HEK293 (cell line): ENCODE measurements at regions not wholly inside any gene's neighbourhood (a gene's known extent, or its start where the extent isn't known, plus 50 kb on each side); places are given as distances from the start of the nearest gene placed in this dataset.

Experiments used
- KLF16 ChIP-seq: fragments of 450-650 bp; formaldehyde crosslinking; IDR thresholded peaks from 2 replicates; pipeline ENCODE4 v1.5.1; 2017; ENCODE audit warnings: missing biosample characterization, missing genetic modification characterization
- SP7 ChIP-seq: fragments of 450-650 bp; formaldehyde crosslinking; IDR thresholded peaks from 2 replicates; pipeline ENCODE4 v1.5.1; 2016; ENCODE audit warnings: missing biosample characterization, missing genetic modification characterization
- YY1 ChIP-seq: fragments of 450-650 bp; formaldehyde crosslinking; IDR thresholded peaks from 2 replicates; pipeline ENCODE4 v1.5.1; 2018; ENCODE audit warnings: missing biosample characterization, missing genetic modification characterization
- ZBTB11 ChIP-seq: fragments of 450-650 bp; formaldehyde crosslinking; conservative IDR thresholded peaks from 2 replicates; pipeline ENCODE4 v1.5.1; 2016; ENCODE audit warnings: low read depth, missing biosample characterization, missing genetic modification characterization
- ZNF169 ChIP-seq: fragments of 450-650 bp; formaldehyde crosslinking; IDR thresholded peaks from 2 replicates; pipeline ENCODE4 v1.5.1; 2016; ENCODE audit warnings: missing biosample characterization, missing genetic modification characterization
- ZNF202 ChIP-seq: fragments of 450-650 bp; formaldehyde crosslinking; IDR thresholded peaks from 2 replicates; pipeline ENCODE4 v1.5.1; 2016; ENCODE audit warnings: missing biosample characterization, missing genetic modification characterization, borderline replicate concordance
- ZNF626 ChIP-seq: fragments of 450-650 bp; sonication (Bioruptor Pico); formaldehyde crosslinking; IDR thresholded peaks from 2 replicates; pipeline ENCODE4 v1.5.1; 2018; ENCODE audit warnings: missing biosample characterization, missing genetic modification characterization, inconsistent platforms
- ZNF639 ChIP-seq: fragments of 450-650 bp; formaldehyde crosslinking; IDR thresholded peaks from 2 replicates; pipeline ENCODE4 v1.5.1; 2016; ENCODE audit warnings: missing biosample characterization, missing genetic modification characterization
- ZNF670 ChIP-seq: fragments of 450-650 bp; formaldehyde crosslinking; IDR thresholded peaks from 2 replicates; pipeline ENCODE4 v1.5.1; 2016; ENCODE audit warnings: missing biosample characterization, missing genetic modification characterization, low read depth
- ZNF837 ChIP-seq: fragments of 450-650 bp; formaldehyde crosslinking; IDR thresholded peaks from 2 replicates; pipeline ENCODE4 v1.5.1; 2016; ENCODE audit warnings: missing biosample characterization, missing genetic modification characterization
- TF ChIP-seq, protein P1 (sequence below): fragments of 450-650 bp; formaldehyde crosslinking; IDR thresholded peaks from 2 replicates; pipeline ENCODE4 v1.5.1; 2016; ENCODE audit warnings: missing biosample characterization, missing genetic modification characterization
- TF ChIP-seq, protein P2 (sequence below): fragments of 450-650 bp; formaldehyde crosslinking; IDR thresholded peaks from 2 replicates; pipeline ENCODE4 v1.5.1; 2016; ENCODE audit warnings: missing biosample characterization, missing genetic modification characterization

DNA sequence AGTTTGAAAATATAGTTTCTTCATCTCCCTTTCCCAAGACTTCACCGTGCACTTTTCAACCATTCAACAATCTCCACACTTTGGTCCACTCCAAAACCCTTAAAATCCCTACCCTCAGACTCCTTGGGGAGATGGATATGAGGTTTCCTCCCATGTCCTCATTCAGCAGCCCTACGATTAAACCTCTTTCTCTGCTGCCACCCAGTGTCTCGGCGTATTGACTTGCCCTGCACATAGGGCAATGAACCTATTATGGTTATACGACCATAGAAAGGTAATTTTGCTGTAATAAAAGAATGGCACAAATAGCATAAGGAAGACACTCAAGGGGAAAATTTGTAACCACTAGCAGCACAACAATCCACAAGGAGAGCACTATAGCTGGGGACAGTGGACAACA lies 803.5 kb downstream of the TLE1 start:
- TF ChIP-seq, protein P1, sequence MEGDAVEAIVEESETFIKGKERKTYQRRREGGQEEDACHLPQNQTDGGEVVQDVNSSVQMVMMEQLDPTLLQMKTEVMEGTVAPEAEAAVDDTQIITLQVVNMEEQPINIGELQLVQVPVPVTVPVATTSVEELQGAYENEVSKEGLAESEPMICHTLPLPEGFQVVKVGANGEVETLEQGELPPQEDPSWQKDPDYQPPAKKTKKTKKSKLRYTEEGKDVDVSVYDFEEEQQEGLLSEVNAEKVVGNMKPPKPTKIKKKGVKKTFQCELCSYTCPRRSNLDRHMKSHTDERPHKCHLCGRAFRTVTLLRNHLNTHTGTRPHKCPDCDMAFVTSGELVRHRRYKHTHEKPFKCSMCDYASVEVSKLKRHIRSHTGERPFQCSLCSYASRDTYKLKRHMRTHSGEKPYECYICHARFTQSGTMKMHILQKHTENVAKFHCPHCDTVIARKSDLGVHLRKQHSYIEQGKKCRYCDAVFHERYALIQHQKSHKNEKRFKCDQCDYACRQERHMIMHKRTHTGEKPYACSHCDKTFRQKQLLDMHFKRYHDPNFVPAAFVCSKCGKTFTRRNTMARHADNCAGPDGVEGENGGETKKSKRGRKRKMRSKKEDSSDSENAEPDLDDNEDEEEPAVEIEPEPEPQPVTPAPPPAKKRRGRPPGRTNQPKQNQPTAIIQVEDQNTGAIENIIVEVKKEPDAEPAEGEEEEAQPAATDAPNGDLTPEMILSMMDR (tag by site-specific recombination), result no peak
- no peak for TF ChIP-seq ZNF202 (tag by site-specific recombination)
- TF ChIP-seq, protein P2, sequence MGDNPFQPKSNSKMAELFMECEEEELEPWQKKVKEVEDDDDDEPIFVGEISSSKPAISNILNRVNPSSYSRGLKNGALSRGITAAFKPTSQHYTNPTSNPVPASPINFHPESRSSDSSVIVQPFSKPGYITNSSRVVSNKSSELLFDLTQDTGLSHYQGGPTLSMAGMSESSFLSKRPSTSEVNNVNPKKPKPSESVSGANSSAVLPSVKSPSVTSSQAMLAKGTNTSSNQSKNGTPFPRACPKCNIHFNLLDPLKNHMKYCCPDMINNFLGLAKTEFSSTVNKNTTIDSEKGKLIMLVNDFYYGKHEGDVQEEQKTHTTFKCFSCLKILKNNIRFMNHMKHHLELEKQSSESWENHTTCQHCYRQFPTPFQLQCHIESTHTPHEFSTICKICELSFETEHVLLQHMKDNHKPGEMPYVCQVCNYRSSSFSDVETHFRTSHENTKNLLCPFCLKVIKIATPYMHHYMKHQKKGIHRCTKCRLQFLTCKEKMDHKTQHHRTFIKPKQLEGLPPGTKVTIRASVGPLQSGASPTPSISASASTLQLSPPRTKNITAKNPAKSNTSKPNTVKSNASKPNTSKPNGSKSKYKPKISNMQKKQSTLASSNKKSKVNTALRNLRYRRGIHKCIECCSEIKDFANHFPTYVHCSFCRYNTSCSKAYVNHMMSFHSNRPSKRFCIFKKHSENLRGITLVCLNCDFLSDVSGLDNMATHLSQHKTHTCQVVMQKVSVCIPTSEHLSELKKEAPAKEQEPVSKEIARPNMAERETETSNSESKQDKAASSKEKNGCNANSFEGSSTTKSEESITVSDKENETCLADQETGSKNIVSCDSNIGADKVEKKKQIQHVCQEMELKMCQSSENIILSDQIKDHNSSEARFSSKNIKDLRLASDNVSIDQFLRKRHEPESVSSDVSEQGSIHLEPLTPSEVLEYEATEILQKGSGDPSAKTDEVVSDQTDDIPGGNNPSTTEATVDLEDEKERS (tag by site-specific recombination), result no peak
- no peak for TF ChIP-seq KLF16 (tag by site-specific recombination)
- no peak for TF ChIP-seq ZNF670 (tag by site-specific recombination)
- TF ChIP-seq ZBTB11 (tag by site-specific recombination), result no peak
- TF ChIP-seq ZNF626 (tag by site-specific recombination), result no peak
- no peak for TF ChIP-seq ZNF837 (tag by site-specific recombination)
- TF ChIP-seq ZNF169 (tag by site-specific recombination), result no peak
- TF ChIP-seq ZNF639 (tag by site-specific recombination), result no peak
- no peak for TF ChIP-seq YY1 (tag by site-specific recombination)
- TF ChIP-seq SP7, result no peak
